HepG2 (cell line): ENCODE measurements at regions not wholly inside any gene's neighbourhood (a gene's known extent, or its start where the extent isn't known, plus 50 kb on each side); places are given as distances from the start of the nearest gene placed in this dataset.

Experiments
- ATAC-seq: fragments of 200-7000 bp; cut with Tn5 transposase; 3 replicates; pipeline ENCODE4 v1.9.1; 2020; ENCODE audit warnings: mild to moderate bottlenecking, moderate library complexity
- BruUV-seq: library from RNA; stranded (reverse); fragments of 400-500 nt; replicated peaks from 2 replicates; lab custom pipeline; 2021; lab: Mats Ljungman, UMichigan
- CTCF ChIA-PET: fragments of 300-600 bp; formaldehyde crosslinking; extraction: SDS; loops from one replicate; lab custom pipeline; 2021; ENCODE audit warnings: low total read pairs, inconsistent platforms, low intra/inter-chr PET ratio; lab: Yijun Ruan, JAX
- POLR2A ChIA-PET: fragments of 350-600 bp; sonication (Branson Sonifier 250); formaldehyde crosslinking; loops from one replicate; lab custom pipeline; 2020; ENCODE audit warnings: antibody characterized with exemption, inconsistent platforms; lab: Yijun Ruan, JAX
- DNase-seq: peaks from one replicate; pipeline ENCODE4 v3.0.0-alpha.2; 2015; ENCODE audit warnings: low spot score
- FAIRE-seq: peaks from 3 replicates; lab custom pipeline; 2011; peaks lifted over from hg19 to GRCh38; lab: Jason Lieb, UNC
- H2AFZ ChIP-seq: one replicate; pipeline ENCODE4 v1.6.1; 2011; ENCODE audit warnings: low read length, inconsistent platforms
- H3K27ac ChIP-seq: fragments of 300-600 bp; 3 replicates; pipeline ENCODE4 v1.8.0; 2011; ENCODE audit warnings: mixed run types, mild to moderate bottlenecking, mixed read lengths, low read length, inconsistent platforms; ENCODE audit not compliant: insufficient read depth; ENCODE audit errors: extremely low read length
- H3K27me3 ChIP-seq, 2 experiments: fragments of 200-600 bp in 1 of 2; 2 replicates in 1 of 2; 3 replicates in 1 of 2; pipeline versions ENCODE4 v1.6.0 to v1.8.0; 2011; ENCODE audit warnings: low read length in 2 of 2, mild to moderate bottlenecking in 2 of 2, moderate library complexity in 2 of 2, inconsistent platforms in 1 of 2; ENCODE audit not compliant: insufficient read depth in 2 of 2, control insufficient read depth in 1 of 2
- H3K36me3 ChIP-seq, 2 experiments: fragments of 200-600 bp in 1 of 2; replicated peaks in 1 of 2; 2 replicates in 1 of 2; 3 replicates in 1 of 2; pipeline versions ENCODE4 v1.5.1 to v1.8.0; 2011; ENCODE audit warnings: low read length in 2 of 2, inconsistent platforms in 1 of 2; ENCODE audit not compliant: insufficient read depth in 2 of 2, control insufficient read depth in 1 of 2
- H3K4me1 ChIP-seq: 2 replicates; pipeline ENCODE4 v1.5.1; 2012; ENCODE audit warnings: low read length, inconsistent platforms; ENCODE audit not compliant: insufficient read depth
- H3K4me2 ChIP-seq: 2 replicates; pipeline ENCODE4 v1.6.0; 2011; ENCODE audit warnings: low read depth, low read length, inconsistent platforms
- H3K4me3 ChIP-seq, 3 experiments: fragments of 200-600 bp in 1 of 3; sonication (generic), shearing (Covaris generic) in 1 of 3; replicated peaks in 1 of 3; 2 replicates each; pipeline ENCODE4 v1.5.1; 2011 to 2016; ENCODE audit warnings: low read length in 3 of 3, inconsistent platforms in 2 of 3, low read depth in 2 of 3, mild to moderate bottlenecking in 2 of 3, control low read depth in 1 of 3, mixed read lengths in 1 of 3; ENCODE audit not compliant: insufficient read depth in 1 of 3
- H3K79me2 ChIP-seq: one replicate; pipeline ENCODE4 v1.6.1; 2011; ENCODE audit warnings: low read length, inconsistent platforms; ENCODE audit not compliant: insufficient read depth
- H3K9ac ChIP-seq: 2 replicates; pipeline ENCODE4 v1.6.0; 2011; ENCODE audit warnings: mild to moderate bottlenecking, low read depth, low read length, inconsistent platforms; ENCODE audit not compliant: insufficient read depth
- H3K9me3 ChIP-seq: 2 replicates; pipeline ENCODE4 v1.5.1; 2012; ENCODE audit warnings: mild to moderate bottlenecking, low read length
- H4K20me1 ChIP-seq: 2 replicates; pipeline ENCODE4 v1.6.0; 2011; ENCODE audit warnings: inconsistent platforms, mild to moderate bottlenecking, low read length, moderate library complexity; ENCODE audit not compliant: insufficient read depth
- CEBPB ChIP-seq: IDR thresholded peaks from 2 replicates; pipeline ENCODE4 v1.6.1; 2011; ENCODE audit warnings: low read depth, low read length, improper control_type of control experiment, borderline replicate concordance
- DR1 ChIP-seq: sonication (generic); formaldehyde crosslinking; IDR thresholded peaks from 2 replicates; pipeline ENCODE4 v1.8.0; 2021; ENCODE audit warnings: mild to moderate bottlenecking, missing genetic modification reagents, inconsistent platforms
- KDM2A ChIP-seq: sonication (generic); formaldehyde crosslinking; IDR thresholded peaks from 2 replicates; pipeline ENCODE4 v1.4.0; 2020; ENCODE audit warnings: low read depth, missing genetic modification reagents, borderline replicate concordance
- PHB2 ChIP-seq: fragments of 450-650 bp; IDR thresholded peaks from 2 replicates; pipeline ENCODE4 v1.6.1; 2018; ENCODE audit not compliant: partially characterized antibody
- WGBS: methylation state at CpG from one replicate; pipeline ENCODE4 v1.1.6; 2017; ENCODE audit warnings: low lambda C conversion rate; 5-methylcytosine and 5-hydroxymethylcytosine counted together
- in situ Hi-C: cut with HindIII; loops from 2 replicates; pipeline ENCODE4 v1.10.0; 2017; ENCODE audit warnings: low pct_unique_long_range_greater_than_20kb; ENCODE audit not compliant: extremely low pct_ligation_motif_present
- intact Hi-C: fragments of 100-400 bp; cut with micrococcal nuclease; formaldehyde crosslinking; loops from one replicate; pipeline ENCODE4 v1.10.0; 2022; ENCODE audit not compliant: unreplicated experiment
- TF ChIP-seq, protein P1 (sequence below): sonication (generic); formaldehyde crosslinking; IDR thresholded peaks from 2 replicates; pipeline ENCODE4 v1.5.0; 2020; ENCODE audit warnings: mild to moderate bottlenecking, missing genetic modification reagents
- TF ChIP-seq, protein P2 (sequence below): sonication (generic); formaldehyde crosslinking; IDR thresholded peaks from 2 replicates; pipeline ENCODE4 v1.4.0; 2020; ENCODE audit warnings: missing genetic modification reagents

DNA sequence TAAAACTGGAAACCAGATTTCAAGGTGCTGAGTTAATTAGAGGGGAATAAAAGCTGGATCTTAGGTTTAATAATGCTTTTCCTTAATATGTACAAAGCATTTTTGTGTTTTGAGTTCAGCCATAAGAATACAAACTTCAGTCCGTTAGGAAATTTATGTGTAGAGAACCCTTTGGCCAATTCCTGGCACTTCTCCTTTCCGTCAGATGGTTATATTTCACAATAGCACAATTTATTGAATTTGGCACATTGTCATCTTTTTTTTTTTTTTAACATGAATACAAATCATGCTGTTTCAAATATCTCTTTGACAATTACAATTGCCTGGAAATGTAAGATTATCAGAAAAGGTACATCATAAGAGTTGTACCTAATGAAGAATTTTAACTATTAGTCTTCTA, 56.2 kb upstream of the DDHD1 start:
- Histone ChIP-seq H3K9ac (no peak overlapping the region), H3K9me3 (no peaks in the 10 kb centered on the region), H2AFZ (no peak overlapping the region), H3K36me3 (no peaks in the 10 kb centered on the region), H3K79me2 (no peaks in the 10 kb centered on the region), H3K4me3 (no peak overlapping the region), H3K4me1 (no peaks in the 10 kb centered on the region), H4K20me1 (no peaks in the 10 kb centered on the region), H3K27me3 (no peaks in the 10 kb centered on the region), H3K4me2 (no peak overlapping the region), H3K27ac (no peak overlapping the region)
- intact Hi-C loops, result no loop called here
- CTCF ChIA-PET, result no interaction called here
- DNase-seq, result no peak
- BruUV-seq, result no TSS peak
- ATAC-seq, result no peak
- WGBS, result 8% methylated on average over 2 of the region's 2 CpGs
- no peak for FAIRE-seq
- in situ Hi-C loops, result no loop called here
- POLR2A ChIA-PET, result no interaction called here
- TF ChIP-seq KDM2A (CRISPR knock-in tag) (no peak), DR1 (no peak), CEBPB (peak; percentile 16; the same call in 1 of the 2 replicates), PHB2 (no peak)
- TF ChIP-seq, protein P1, sequence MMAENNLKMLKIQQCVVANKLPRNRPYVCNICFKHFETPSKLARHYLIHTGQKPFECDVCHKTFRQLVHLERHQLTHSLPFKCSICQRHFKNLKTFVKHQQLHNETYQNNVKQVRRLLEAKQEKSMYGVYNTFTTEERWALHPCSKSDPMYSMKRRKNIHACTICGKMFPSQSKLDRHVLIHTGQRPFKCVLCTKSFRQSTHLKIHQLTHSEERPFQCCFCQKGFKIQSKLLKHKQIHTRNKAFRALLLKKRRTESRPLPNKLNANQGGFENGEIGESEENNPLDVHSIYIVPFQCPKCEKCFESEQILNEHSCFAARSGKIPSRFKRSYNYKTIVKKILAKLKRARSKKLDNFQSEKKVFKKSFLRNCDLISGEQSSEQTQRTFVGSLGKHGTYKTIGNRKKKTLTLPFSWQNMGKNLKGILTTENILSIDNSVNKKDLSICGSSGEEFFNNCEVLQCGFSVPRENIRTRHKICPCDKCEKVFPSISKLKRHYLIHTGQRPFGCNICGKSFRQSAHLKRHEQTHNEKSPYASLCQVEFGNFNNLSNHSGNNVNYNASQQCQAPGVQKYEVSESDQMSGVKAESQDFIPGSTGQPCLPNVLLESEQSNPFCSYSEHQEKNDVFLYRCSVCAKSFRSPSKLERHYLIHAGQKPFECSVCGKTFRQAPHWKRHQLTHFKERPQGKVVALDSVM, result no peak
- TF ChIP-seq, protein P2, sequence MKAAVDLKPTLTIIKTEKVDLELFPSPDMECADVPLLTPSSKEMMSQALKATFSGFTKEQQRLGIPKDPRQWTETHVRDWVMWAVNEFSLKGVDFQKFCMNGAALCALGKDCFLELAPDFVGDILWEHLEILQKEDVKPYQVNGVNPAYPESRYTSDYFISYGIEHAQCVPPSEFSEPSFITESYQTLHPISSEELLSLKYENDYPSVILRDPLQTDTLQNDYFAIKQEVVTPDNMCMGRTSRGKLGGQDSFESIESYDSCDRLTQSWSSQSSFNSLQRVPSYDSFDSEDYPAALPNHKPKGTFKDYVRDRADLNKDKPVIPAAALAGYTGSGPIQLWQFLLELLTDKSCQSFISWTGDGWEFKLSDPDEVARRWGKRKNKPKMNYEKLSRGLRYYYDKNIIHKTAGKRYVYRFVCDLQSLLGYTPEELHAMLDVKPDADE (CRISPR knock-in tag), result no peak
